ENCODE measurements at regions not wholly inside any gene's neighbourhood (a gene's known extent, or its start where the extent isn't known, plus 50 kb on each side); places are given as distances from the start of the nearest gene placed in this dataset.

DNA sequence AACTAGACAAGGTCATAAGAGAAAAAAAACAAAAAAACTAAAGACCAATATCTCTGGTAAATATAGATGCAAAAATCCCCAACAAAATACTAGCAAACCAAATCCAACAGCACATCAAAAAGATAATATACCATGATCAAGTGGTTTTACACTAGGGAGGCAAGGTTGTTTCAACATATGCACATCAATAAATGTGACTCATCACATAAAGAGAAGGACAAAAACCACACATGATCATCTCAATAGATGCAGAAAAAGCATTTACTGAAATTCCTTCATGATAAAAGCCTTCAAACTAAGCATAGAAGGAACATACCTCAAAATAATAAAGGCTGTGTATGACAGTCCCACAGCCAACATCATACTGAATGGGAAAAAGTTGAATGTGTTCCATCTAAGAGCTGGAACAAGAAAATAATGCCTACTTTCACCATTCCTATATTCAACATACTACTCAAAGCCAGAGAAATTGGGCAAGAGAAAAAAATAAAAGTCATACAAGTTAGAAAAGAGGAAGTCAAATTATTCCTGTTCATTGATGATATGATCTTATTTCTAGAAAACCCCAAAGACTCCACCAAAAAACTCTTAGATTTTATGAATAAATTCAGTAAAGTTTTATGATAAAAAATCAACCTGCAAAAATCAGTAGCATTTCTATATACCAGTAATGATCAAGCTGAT, 72.2 kb upstream of the FAM169A start:
- no peak overlapping the region for H3K27ac ChIP-seq
- TF ChIP-seq ZFX (IDR thresholded peaks at IDR 0.05; ENCODE audit: borderline replicate concordance), result no peak
- TF ChIP-seq, protein P1, sequence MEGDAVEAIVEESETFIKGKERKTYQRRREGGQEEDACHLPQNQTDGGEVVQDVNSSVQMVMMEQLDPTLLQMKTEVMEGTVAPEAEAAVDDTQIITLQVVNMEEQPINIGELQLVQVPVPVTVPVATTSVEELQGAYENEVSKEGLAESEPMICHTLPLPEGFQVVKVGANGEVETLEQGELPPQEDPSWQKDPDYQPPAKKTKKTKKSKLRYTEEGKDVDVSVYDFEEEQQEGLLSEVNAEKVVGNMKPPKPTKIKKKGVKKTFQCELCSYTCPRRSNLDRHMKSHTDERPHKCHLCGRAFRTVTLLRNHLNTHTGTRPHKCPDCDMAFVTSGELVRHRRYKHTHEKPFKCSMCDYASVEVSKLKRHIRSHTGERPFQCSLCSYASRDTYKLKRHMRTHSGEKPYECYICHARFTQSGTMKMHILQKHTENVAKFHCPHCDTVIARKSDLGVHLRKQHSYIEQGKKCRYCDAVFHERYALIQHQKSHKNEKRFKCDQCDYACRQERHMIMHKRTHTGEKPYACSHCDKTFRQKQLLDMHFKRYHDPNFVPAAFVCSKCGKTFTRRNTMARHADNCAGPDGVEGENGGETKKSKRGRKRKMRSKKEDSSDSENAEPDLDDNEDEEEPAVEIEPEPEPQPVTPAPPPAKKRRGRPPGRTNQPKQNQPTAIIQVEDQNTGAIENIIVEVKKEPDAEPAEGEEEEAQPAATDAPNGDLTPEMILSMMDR (IDR thresholded peaks at IDR 0.05), result no peak

DNA sequence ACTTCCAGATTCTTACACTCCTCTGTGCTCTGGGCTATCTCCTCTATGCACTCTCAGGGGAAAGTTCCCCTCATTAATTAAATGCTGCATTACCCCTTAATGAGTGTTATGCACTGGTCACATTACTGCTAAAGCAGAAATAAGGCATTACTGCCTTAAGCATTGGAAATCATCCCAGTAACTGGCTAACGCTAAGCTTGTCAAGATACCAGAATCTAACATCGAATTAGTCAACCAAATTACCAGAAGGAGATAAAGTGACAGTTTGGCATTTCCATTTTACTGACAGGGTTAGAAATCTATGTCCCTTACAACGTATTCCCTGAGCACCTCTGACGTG, 69.5 kb upstream of the FAM169A start:
- H3K27ac ChIP-seq, result no peak overlapping the region
- TF ChIP-seq, protein P1 (IDR thresholded peaks at IDR 0.05), result no peak
- no peak for TF ChIP-seq ZFX (IDR thresholded peaks at IDR 0.05; ENCODE audit: borderline replicate concordance)

DNA sequence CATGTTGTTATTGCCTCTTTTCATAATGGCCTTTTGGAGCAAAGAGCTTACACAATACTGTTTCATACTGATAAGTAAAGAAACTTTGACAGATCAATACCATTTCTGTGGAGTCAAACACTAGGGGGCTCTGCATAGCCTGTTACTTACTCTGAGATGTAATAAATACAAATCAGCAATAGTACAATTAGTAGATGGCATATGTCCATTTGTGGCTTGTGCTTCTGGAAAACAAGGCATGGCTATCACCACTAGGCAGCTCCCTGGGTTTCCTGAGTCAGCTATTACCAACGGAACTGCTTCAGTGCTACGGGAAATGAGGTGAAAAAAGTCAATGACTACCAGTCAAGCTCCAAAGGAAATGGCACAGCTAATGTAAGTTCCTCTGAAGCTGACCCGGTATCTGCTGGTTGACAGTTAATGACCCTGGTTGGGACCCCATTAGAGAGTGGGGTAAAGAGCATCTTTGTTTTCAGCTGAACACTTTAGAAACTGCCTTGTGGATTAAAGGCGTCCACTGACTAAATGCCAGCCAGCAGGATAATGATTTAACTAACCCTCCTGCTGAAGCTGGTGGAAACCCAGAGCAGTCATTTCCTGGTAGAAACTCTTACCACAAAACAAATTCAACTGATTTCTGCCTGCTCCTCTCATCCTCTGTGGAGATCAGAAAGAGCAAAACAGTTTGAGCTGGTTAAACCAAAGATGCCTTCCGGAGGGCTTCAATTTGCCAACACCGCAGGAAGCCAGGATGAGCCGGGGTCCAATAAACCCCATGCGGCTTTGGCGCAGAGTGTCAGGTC, 69.0 kb upstream of the FAM169A start:
- H3K27ac ChIP-seq, result no peak overlapping the region
- no peak for TF ChIP-seq ZFX (IDR thresholded peaks at IDR 0.05; ENCODE audit: borderline replicate concordance)
- TF ChIP-seq, protein P1 (IDR thresholded peaks at IDR 0.05), result peak; percentile 43

DNA sequence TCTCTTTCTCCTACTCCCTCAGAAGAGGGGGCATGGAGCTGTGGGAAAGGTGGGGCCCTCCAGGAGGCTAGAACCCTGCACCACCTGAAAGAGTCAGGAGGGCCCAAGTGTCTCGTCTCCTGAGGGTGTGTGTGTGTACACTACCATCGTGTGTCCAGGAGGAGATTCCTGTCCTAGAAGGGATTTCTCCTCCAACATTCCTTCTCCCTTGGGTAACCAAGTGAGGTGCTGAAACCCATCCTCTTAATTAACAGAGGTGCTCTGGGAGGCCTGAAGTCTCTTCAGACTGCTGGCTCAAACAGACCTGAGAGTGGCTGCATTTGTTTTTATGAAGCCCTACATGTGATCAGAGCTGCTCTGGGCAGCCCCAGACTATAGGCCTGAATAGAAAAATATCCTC, 61.1 kb upstream of the FAM169A start:
- no peak for TF ChIP-seq ZFX (IDR thresholded peaks at IDR 0.05; ENCODE audit: borderline replicate concordance)
- TF ChIP-seq, protein P1 (IDR thresholded peaks at IDR 0.05), result no peak
- no peak overlapping the region for H3K27ac ChIP-seq

DNA sequence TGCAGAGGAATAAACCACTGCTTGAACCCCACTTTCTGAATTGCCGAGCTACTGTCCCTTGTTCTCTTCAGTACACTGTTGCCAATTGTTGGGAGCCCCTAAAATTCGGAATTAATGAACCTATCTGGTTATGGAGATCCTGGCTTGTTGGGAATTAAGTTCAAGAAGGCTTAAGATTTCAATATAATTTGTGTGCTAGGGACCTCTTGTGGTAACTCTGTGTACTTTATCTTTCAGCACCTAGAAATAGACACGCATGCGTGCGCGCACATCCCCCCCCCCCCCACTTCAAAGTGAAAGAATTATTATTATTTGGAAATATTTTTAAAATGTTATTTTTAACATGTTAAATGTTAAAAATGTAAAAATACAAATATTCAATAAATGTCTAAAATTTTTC, 53.3 kb upstream of the FAM169A start:
- TF ChIP-seq, protein P1 (IDR thresholded peaks at IDR 0.05), result peak; percentile 81
- no peak for TF ChIP-seq ZFX (IDR thresholded peaks at IDR 0.05; ENCODE audit: borderline replicate concordance)
- H3K27ac ChIP-seq, result no peak overlapping the region

DNA sequence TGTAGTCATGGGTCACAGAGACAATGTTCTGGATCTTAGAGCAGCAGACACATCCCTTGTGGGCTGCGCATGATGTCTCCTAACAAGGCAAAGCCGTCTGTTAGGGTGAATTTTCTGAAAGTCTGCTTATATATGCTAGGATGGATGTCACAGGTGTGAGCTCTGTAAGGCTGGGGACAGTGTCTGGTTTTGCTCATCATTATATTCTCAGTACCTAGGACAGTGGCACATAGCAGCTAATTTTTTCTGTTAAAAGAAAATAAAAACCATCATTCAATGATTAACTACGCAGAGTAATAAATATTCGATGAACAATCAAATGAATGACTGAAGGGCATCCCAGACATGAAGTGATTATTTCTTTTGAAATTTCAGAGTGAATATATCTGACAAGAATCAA, 52.9 kb upstream of the FAM169A start:
- TF ChIP-seq, protein P1 (IDR thresholded peaks at IDR 0.05), result no peak
- no peak for TF ChIP-seq ZFX (IDR thresholded peaks at IDR 0.05; ENCODE audit: borderline replicate concordance)
- no peak overlapping the region for H3K27ac ChIP-seq

DNA sequence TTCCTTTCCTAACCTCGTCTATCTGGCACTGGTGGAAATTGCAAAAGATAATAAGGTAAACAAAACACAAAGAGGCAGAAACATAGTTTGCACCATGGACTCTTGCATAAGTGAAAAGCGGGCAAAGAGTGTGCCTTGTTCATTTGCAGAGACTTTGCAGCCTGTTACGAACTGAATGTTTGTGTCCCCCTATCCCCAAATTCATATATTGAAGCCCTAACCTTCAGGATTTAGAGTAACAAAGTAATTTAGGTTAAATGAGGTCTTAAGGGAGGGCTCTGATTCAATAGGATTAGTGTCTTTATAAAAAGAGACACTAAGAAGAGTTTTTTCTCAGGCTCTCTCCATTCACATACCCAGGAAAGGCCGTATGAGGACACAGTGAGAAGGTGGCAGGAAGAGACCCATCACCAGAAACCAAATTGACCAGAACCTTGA, 52.1 kb upstream of the FAM169A start:
- TF ChIP-seq, protein P1 (IDR thresholded peaks at IDR 0.05), result no peak
- TF ChIP-seq ZFX (IDR thresholded peaks at IDR 0.05; ENCODE audit: borderline replicate concordance), result no peak

More for the DNA sequence above, 52.1 kb upstream of the FAM169A start:
- no peak overlapping the region for H3K27ac ChIP-seq
